ENCODE measurements at regions not wholly inside any gene's neighbourhood (a gene's known extent, or its start where the extent isn't known, plus 50 kb on each side); places are given as distances from the start of the nearest gene placed in this dataset.

DNA sequence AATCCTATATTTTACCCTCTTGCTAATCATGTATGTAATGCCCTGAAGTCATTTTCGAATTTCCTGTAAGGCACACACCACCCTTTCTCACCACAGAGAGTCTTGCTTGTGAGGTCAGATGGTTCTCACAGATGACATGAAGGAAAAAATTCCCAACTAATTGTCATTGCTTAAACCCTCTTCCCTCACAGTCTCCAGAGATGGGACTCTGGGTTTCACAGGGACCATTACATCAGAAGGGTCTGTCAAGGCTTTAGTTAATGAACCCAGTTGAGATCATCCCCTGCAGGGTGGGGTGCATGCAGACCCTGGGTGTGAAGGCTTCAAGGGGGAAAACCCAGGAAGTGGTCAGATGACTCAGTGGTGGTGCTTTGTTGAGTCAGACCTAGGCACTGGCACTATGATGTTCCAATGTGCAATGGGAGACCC is 229.6 kb downstream of the BCAT1 start:
- ChIA-PET POLR2A (no interaction called here), RAD21 (ENCODE audit: low non-redundant PET in 1 of 2, low total read pairs in 2 of 2, uncharacterized antibody in 2 of 2, unreplicated experiment in 2 of 2) (no interaction called here), CTCF (no interaction called here)
- ATAC-seq (no peak), DNase-seq (ENCODE audit: low read depth, low spot score) (no peak)
- H3K4me3 ChIP-seq (replicated peaks in 1 of 2; ENCODE audit: low read depth in 1 of 2, low read length in 2 of 2), result no peak overlapping the region
- BruUV-seq (replicated peaks), result no TSS peak
- H4K20me1 ChIP-seq (ENCODE audit: insufficient read depth), result no peaks in the 10 kb centered on the region
- no peak overlapping the region for H3K4me2 ChIP-seq (ENCODE audit: low read length)
- H3K79me2 ChIP-seq (ENCODE audit: insufficient read depth, low read length), result no peaks in the 10 kb centered on the region
- TF ChIP-seq EGR1 (IDR thresholded peaks at IDR 0.05; ENCODE audit: low read depth), result no peak
- TF ChIP-seq ZFX (IDR thresholded peaks at IDR 0.05), result no peak
- no peak for TF ChIP-seq ZNF274 (IDR thresholded peaks at IDR 0.05; ENCODE audit: low read depth, low read length)
- TF ChIP-seq JUND (IDR thresholded peaks at IDR 0.05), result no peak
- TF ChIP-seq, protein P1, sequence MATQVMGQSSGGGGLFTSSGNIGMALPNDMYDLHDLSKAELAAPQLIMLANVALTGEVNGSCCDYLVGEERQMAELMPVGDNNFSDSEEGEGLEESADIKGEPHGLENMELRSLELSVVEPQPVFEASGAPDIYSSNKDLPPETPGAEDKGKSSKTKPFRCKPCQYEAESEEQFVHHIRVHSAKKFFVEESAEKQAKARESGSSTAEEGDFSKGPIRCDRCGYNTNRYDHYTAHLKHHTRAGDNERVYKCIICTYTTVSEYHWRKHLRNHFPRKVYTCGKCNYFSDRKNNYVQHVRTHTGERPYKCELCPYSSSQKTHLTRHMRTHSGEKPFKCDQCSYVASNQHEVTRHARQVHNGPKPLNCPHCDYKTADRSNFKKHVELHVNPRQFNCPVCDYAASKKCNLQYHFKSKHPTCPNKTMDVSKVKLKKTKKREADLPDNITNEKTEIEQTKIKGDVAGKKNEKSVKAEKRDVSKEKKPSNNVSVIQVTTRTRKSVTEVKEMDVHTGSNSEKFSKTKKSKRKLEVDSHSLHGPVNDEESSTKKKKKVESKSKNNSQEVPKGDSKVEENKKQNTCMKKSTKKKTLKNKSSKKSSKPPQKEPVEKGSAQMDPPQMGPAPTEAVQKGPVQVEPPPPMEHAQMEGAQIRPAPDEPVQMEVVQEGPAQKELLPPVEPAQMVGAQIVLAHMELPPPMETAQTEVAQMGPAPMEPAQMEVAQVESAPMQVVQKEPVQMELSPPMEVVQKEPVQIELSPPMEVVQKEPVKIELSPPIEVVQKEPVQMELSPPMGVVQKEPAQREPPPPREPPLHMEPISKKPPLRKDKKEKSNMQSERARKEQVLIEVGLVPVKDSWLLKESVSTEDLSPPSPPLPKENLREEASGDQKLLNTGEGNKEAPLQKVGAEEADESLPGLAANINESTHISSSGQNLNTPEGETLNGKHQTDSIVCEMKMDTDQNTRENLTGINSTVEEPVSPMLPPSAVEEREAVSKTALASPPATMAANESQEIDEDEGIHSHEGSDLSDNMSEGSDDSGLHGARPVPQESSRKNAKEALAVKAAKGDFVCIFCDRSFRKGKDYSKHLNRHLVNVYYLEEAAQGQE (IDR thresholded peaks at IDR 0.05; ENCODE audit: low read depth), result no peak
- TF ChIP-seq, protein P2, sequence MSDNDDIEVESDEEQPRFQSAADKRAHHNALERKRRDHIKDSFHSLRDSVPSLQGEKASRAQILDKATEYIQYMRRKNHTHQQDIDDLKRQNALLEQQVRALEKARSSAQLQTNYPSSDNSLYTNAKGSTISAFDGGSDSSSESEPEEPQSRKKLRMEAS (IDR thresholded peaks at IDR 0.05), result no peak
- TF ChIP-seq, protein P3, sequence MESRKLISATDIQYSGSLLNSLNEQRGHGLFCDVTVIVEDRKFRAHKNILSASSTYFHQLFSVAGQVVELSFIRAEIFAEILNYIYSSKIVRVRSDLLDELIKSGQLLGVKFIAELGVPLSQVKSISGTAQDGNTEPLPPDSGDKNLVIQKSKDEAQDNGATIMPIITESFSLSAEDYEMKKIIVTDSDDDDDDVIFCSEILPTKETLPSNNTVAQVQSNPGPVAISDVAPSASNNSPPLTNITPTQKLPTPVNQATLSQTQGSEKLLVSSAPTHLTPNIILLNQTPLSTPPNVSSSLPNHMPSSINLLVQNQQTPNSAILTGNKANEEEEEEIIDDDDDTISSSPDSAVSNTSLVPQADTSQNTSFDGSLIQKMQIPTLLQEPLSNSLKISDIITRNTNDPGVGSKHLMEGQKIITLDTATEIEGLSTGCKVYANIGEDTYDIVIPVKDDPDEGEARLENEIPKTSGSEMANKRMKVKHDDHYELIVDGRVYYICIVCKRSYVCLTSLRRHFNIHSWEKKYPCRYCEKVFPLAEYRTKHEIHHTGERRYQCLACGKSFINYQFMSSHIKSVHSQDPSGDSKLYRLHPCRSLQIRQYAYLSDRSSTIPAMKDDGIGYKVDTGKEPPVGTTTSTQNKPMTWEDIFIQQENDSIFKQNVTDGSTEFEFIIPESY (IDR thresholded peaks at IDR 0.05; ENCODE audit: extremely low read depth, insufficient replicate concordance, low read length), result no peak
- TF ChIP-seq, protein P4, sequence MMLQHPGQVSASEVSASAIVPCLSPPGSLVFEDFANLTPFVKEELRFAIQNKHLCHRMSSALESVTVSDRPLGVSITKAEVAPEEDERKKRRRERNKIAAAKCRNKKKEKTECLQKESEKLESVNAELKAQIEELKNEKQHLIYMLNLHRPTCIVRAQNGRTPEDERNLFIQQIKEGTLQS (IDR thresholded peaks at IDR 0.05), result no peak
- TF ChIP-seq SRF (IDR thresholded peaks at IDR 0.05; ENCODE audit: low read depth), result no peak
- TF ChIP-seq YY1 (IDR thresholded peaks at IDR 0.05; ENCODE audit: extremely low read depth, insufficient replicate concordance, low read depth, low read length), result no peak
- no peak for TF ChIP-seq CBX3 (IDR thresholded peaks at IDR 0.05; ENCODE audit: low read depth)
- no peak for TF ChIP-seq TCF7L2 (IDR thresholded peaks at IDR 0.05; ENCODE audit: borderline replicate concordance, extremely low read depth, insufficient read depth, insufficient read length)
- no peaks in the 10 kb centered on the region for H3K4me1 ChIP-seq (ENCODE audit: control insufficient read depth in 1 of 2, insufficient read depth in 2 of 2, low read length in 2 of 2)
- H2AFZ ChIP-seq (ENCODE audit: low read depth, low read length, poor library complexity, severe bottlenecking), result no peak overlapping the region
- intact Hi-C loops (cut with micrococcal nuclease), result no loop called here
- H3K9me3 ChIP-seq (ENCODE audit: control insufficient read depth in 1 of 2, insufficient read depth in 1 of 2, low read depth in 1 of 2, low read length in 2 of 2), result no peaks in the 10 kb centered on the region; a peak in 1 of 4 replicates
- H3K27me3 ChIP-seq (ENCODE audit: insufficient read depth, low read length), result no peaks in the 10 kb centered on the region
- no peak overlapping the region for H3K27ac ChIP-seq (ENCODE audit: low read depth, low read length)
- no peaks in the 10 kb centered on the region for H3K36me3 ChIP-seq (ENCODE audit: control insufficient read depth in 1 of 2, insufficient read depth in 2 of 2, low read length in 2 of 2)
- no peaks in the 10 kb centered on the region for H3K9me2 ChIP-seq (ENCODE audit: insufficient read depth)
- no peak overlapping the region for H3K9ac ChIP-seq (ENCODE audit: low read length)

Measured in HCT116 (cell line).